ENCODE measurements at regions not wholly inside any gene's neighbourhood (a gene's known extent, or its start where the extent isn't known, plus 50 kb on each side); places are given as distances from the start of the nearest gene placed in this dataset.

DNA sequence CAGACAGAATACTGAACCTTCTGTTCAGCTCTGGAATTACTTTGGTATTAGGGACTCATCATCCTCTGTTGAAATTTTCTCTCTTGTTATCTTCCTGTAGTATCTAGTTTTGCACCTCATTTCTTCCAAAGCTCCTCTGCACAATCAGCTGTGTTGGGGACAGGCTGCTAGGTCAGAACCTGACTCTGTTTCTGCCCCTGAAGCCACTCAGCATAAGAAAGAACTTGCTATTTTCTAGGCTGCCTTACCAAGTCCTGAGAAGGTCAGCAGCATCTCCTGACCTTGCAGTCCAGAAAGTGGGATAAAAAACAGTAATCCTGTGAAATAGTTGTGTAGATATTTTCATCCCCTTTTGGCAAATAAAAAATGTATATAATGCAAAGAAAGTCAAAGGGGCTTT is 862.6 kb downstream of the SORCS3 start:
- H3K4me3 Mint-ChIP-seq = no peak overlapping the region
- H3K27me3 Mint-ChIP-seq (ENCODE audit: low read depth) = no peaks in the 10 kb centered on the region
- H3K4me1 Mint-ChIP-seq = no peaks in the 10 kb centered on the region

DNA sequence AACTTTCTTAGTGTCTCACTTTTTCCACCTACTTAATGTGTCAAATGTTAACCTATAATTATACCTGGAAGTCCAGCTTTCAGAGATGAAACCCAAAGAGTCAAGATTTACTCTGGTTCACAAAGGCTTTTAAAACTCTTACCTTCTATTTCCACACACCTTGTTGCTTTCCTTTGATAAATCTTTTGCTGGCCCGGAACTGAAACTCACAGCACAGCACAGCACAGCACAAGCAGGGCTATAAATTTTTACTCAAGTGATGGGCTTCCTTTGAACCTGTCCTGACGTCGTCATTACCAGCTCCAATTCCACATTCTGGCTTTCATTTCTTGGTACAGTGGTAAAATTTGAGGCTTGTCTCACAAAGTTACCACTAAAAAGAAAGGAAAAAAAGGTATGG is 861.0 kb downstream of the SORCS3 start:
- H3K4me3 Mint-ChIP-seq = no peak overlapping the region
- H3K9me3 Mint-ChIP-seq = no peaks in the 10 kb centered on the region
- H3K36me3 Mint-ChIP-seq = no peaks in the 10 kb centered on the region
- no peaks in the 10 kb centered on the region for H3K27me3 Mint-ChIP-seq (ENCODE audit: low read depth)
- H3K27ac Mint-ChIP-seq = no peak overlapping the region
- DNase-seq (ENCODE audit: low spot score in 2 of 2, unreplicated experiment in 2 of 2) = no peak
- H3K4me1 Mint-ChIP-seq = no peaks in the 10 kb centered on the region
- TF ChIP-seq, protein P1, sequence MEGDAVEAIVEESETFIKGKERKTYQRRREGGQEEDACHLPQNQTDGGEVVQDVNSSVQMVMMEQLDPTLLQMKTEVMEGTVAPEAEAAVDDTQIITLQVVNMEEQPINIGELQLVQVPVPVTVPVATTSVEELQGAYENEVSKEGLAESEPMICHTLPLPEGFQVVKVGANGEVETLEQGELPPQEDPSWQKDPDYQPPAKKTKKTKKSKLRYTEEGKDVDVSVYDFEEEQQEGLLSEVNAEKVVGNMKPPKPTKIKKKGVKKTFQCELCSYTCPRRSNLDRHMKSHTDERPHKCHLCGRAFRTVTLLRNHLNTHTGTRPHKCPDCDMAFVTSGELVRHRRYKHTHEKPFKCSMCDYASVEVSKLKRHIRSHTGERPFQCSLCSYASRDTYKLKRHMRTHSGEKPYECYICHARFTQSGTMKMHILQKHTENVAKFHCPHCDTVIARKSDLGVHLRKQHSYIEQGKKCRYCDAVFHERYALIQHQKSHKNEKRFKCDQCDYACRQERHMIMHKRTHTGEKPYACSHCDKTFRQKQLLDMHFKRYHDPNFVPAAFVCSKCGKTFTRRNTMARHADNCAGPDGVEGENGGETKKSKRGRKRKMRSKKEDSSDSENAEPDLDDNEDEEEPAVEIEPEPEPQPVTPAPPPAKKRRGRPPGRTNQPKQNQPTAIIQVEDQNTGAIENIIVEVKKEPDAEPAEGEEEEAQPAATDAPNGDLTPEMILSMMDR (IDR thresholded peaks at IDR 0.05; ENCODE audit: unreplicated experiment) = no peak

More for the DNA sequence above, 862.6 kb downstream of the SORCS3 start:
- DNase-seq (ENCODE audit: low spot score in 2 of 2, unreplicated experiment in 2 of 2) = no peak
- no peaks in the 10 kb centered on the region for H3K36me3 Mint-ChIP-seq
- H3K27ac Mint-ChIP-seq = no peak overlapping the region
- TF ChIP-seq, protein P1 (IDR thresholded peaks at IDR 0.05; ENCODE audit: unreplicated experiment) = no peak
- no peaks in the 10 kb centered on the region for H3K9me3 Mint-ChIP-seq

DNA sequence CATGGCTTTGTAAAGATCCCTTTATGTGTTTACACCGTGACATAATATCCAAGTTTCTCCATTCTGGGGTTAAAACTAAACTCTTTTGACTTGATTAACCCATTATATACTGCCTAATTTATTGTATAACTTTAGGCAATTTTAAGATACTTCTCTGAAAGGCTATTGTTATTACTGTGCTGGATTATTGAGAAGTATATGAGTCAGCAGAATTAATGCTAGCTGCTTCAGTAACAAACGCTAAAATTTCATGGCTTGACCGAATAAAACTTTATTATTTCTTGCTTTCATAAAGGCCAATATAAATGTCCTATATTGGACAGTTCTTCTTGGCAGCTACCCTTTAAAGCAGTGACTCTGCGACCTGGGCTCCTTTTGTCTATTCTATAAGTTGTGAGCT is 853.9 kb downstream of the SORCS3 start:
- no peak for DNase-seq (ENCODE audit: low spot score in 2 of 2, unreplicated experiment in 2 of 2)
- Mint-ChIP-seq H3K4me3 (no peak overlapping the region), H3K36me3 (no peaks in the 10 kb centered on the region), H3K27ac (no peak overlapping the region), H3K9me3 (no peaks in the 10 kb centered on the region), H3K27me3 (ENCODE audit: low read depth) (no peaks in the 10 kb centered on the region), H3K4me1 (no peaks in the 10 kb centered on the region)
- TF ChIP-seq, protein P1 (IDR thresholded peaks at IDR 0.05; ENCODE audit: unreplicated experiment) = no peak

DNA sequence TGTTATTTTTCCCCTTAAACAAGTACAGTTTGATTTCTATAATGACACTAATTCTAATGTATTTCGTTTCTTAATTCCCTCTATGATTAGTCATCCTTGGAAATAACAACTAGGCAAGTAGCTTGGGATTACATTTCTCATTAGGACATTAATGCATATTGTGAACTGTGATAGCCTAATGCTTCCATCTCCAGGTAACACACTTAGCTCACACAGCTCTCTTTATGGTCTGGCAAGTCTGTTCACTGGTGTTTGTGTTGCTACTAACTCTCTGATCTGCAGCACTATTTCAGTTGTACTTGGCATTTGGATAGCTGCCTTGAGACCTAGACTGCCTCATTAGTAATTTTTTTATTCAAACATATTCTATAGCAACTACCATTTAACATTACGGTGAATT is 853.2 kb downstream of the SORCS3 start:
- Mint-ChIP-seq H3K36me3 (no peaks in the 10 kb centered on the region), H3K27me3 (ENCODE audit: low read depth) (no peaks in the 10 kb centered on the region), H3K9me3 (no peaks in the 10 kb centered on the region), H3K4me3 (no peak overlapping the region), H3K27ac (no peak overlapping the region), H3K4me1 (no peaks in the 10 kb centered on the region)
- TF ChIP-seq, protein P1 (IDR thresholded peaks at IDR 0.05; ENCODE audit: unreplicated experiment) = no peak
- DNase-seq (ENCODE audit: low spot score in 2 of 2, unreplicated experiment in 2 of 2) = no peak

DNA sequence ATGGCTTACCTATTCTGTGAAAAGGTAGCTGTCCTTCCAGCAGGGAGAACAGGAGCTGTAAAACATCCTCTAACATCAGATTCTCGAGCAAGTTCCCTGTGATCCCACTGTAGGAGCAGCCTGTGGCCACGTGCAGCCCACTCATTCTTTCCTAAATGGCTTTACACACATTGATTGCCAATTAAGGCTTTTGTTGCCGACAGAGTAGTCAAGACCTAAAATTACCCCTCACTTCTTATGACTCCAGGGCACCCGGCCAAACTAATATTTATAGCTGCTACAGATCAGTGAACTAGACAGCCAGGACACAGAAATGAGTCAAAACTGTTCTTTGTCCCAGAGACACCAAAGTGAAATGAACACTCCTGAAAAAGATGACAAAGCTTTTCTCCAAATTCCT is 832.1 kb downstream of the SORCS3 start:
- TF ChIP-seq, protein P1 (IDR thresholded peaks at IDR 0.05; ENCODE audit: unreplicated experiment) = no peak
- no peak for DNase-seq (ENCODE audit: low spot score in 2 of 2, unreplicated experiment in 2 of 2)
- H3K36me3 Mint-ChIP-seq = no peaks in the 10 kb centered on the region
- peaks cover 4% of the 10 kb centered on the region for H3K9me3 Mint-ChIP-seq
- H3K27me3 Mint-ChIP-seq (ENCODE audit: low read depth) = no peaks in the 10 kb centered on the region
- no peak overlapping the region for H3K27ac Mint-ChIP-seq
- no peaks in the 10 kb centered on the region for H3K4me1 Mint-ChIP-seq
- no peak overlapping the region for H3K4me3 Mint-ChIP-seq

DNA sequence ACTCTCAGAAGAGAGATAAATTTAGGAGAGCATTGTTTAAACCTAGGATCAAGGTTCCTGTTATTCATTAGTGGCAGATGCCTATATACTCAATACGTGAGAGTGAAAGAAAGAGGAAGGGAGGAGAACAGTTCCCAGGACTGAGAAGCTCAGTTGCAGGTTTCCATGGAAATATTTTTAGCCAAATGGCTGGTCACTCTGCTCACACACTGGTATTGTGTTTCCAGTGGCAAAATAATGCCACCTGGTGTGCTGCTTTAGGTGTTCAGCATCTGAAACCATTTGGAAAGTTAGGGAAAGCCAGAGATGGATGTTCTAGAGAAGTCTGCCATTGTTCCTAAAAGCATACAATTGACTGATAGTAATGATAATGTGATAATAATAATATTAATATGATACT is 827.7 kb downstream of the SORCS3 start:
- DNase-seq (ENCODE audit: low spot score in 2 of 2, unreplicated experiment in 2 of 2) = no peak
- TF ChIP-seq, protein P1 (IDR thresholded peaks at IDR 0.05; ENCODE audit: unreplicated experiment) = no peak
- Mint-ChIP-seq H3K4me1 (no peaks in the 10 kb centered on the region), H3K27me3 (ENCODE audit: low read depth) (peaks cover 2% of the 10 kb centered on the region), H3K36me3 (no peaks in the 10 kb centered on the region), H3K4me3 (no peak overlapping the region), H3K27ac (no peak overlapping the region), H3K9me3 (no peaks in the 10 kb centered on the region)

Measured in mesothelial cell of epicardium (in vitro differentiated cells).